Lung (tissue), 11 donors: ENCODE measurements at regions not wholly inside any gene's neighbourhood (a gene's known extent, or its start where the extent isn't known, plus 50 kb on each side); places are given as distances from the start of the nearest gene placed in this dataset.
"Not testable (repeated sequence)": the region's sequence is repeated elsewhere in the genome, so short reads cannot be mapped to it uniquely, and the experiment has no call there.

Experiments
- ATAC-seq: fragments of 200-7000 bp; cut with Tn5 transposase; one replicate; pipeline ENCODE4 v1.9.1; 2020; ENCODE audit warnings: moderate number of reproducible peaks; ENCODE audit not compliant: insufficient read depth, low FRiP score
- DNase-seq, 3 donors: peaks; one replicate each; pipeline ENCODE4 v3.0.0-alpha.2; 2013 to 2017
- H3K27ac ChIP-seq, 2 donors: one replicate each; pipeline ENCODE4 v1.5.1; 2013; ENCODE audit warnings: mild to moderate bottlenecking in 2 of 2, moderate library complexity in 2 of 2, control low read depth in 1 of 2, inconsistent platforms in 1 of 2, low read depth in 1 of 2, low read length in 1 of 2
- H3K27me3 ChIP-seq, 3 donors: one replicate each; pipeline ENCODE4 v1.5.1; 2013; ENCODE audit warnings: low read length in 2 of 3; ENCODE audit not compliant: control insufficient read depth in 3 of 3, insufficient read depth in 3 of 3
- H3K36me3 ChIP-seq, 4 donors: one replicate each; pipeline ENCODE4 v1.5.1; 2013; ENCODE audit warnings: low read length in 4 of 4, mild to moderate bottlenecking in 1 of 4, moderate library complexity in 1 of 4; ENCODE audit not compliant: control insufficient read depth in 4 of 4, insufficient read depth in 4 of 4
- H3K4me1 ChIP-seq, 5 donors: one replicate each; pipeline ENCODE4 v1.5.1; 2013; ENCODE audit warnings: low read length in 5 of 5, mild to moderate bottlenecking in 2 of 5, moderate library complexity in 1 of 5; ENCODE audit not compliant: control insufficient read depth in 5 of 5, insufficient read depth in 5 of 5
- H3K4me3 ChIP-seq: one replicate; pipeline ENCODE4 v1.5.1; 2013; ENCODE audit warnings: mild to moderate bottlenecking, control low read depth, moderate library complexity
- H3K9ac ChIP-seq, 2 donors: one replicate each; pipeline ENCODE4 v1.5.1; 2013; ENCODE audit warnings: low read length in 2 of 2, control low read depth in 1 of 2; ENCODE audit not compliant: insufficient read depth in 1 of 2
- H3K9me3 ChIP-seq, 4 donors: one replicate each; pipeline ENCODE4 v1.5.1; 2013; ENCODE audit warnings: low read length in 3 of 4, mild to moderate bottlenecking in 1 of 4, moderate library complexity in 1 of 4; ENCODE audit not compliant: control insufficient read depth in 4 of 4, insufficient read depth in 3 of 4
- WGBS, 2 donors: extraction: QIAGEN DNeasy Blood & Tissue Kit; methylation state at CpG; one replicate each; pipeline ENCODE4 v1.1.7; 2013; 5-methylcytosine and 5-hydroxymethylcytosine counted together
- TF ChIP-seq, protein P1 (sequence below): IDR thresholded peaks from 2 replicates; pipeline ENCODE4 v1.5.1; 2012; ENCODE audit warnings: mild to moderate bottlenecking; ENCODE audit errors: control extremely low read depth, extremely low read depth
- donor health status: control.
- donor health status: control.
- donor health status: Bipolar disorder and iron deficiency.
- donor health status: healthy.
- donor health status: DM: yes; HTN: yes; CAD: no.

- Histone ChIP-seq H3K9ac (no peak overlapping the region), H3K4me3 (no peak overlapping the region), H3K27me3 (no peaks in the 10 kb centered on the region), H3K27ac (no peak overlapping the region), H3K36me3 (no peaks in the 10 kb centered on the region), H3K9me3 (peaks cover 0 to 2% (median 0%) of the 10 kb centered on the region in 4 donors), H3K4me1 (no peaks in the 10 kb centered on the region)
- TF ChIP-seq, protein P1, sequence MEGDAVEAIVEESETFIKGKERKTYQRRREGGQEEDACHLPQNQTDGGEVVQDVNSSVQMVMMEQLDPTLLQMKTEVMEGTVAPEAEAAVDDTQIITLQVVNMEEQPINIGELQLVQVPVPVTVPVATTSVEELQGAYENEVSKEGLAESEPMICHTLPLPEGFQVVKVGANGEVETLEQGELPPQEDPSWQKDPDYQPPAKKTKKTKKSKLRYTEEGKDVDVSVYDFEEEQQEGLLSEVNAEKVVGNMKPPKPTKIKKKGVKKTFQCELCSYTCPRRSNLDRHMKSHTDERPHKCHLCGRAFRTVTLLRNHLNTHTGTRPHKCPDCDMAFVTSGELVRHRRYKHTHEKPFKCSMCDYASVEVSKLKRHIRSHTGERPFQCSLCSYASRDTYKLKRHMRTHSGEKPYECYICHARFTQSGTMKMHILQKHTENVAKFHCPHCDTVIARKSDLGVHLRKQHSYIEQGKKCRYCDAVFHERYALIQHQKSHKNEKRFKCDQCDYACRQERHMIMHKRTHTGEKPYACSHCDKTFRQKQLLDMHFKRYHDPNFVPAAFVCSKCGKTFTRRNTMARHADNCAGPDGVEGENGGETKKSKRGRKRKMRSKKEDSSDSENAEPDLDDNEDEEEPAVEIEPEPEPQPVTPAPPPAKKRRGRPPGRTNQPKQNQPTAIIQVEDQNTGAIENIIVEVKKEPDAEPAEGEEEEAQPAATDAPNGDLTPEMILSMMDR = no peak
- DNase-seq (peak in 1 of 3 donors; percentile 11), ATAC-seq (no peak)
- WGBS, 2 donors = 73 to 79% methylated on average over 2 of the region's 2 CpGs
Observed at GRCh38 chr11:109062445-109062844, 359.5 kb upstream of the C11orf87 start.

DNA sequence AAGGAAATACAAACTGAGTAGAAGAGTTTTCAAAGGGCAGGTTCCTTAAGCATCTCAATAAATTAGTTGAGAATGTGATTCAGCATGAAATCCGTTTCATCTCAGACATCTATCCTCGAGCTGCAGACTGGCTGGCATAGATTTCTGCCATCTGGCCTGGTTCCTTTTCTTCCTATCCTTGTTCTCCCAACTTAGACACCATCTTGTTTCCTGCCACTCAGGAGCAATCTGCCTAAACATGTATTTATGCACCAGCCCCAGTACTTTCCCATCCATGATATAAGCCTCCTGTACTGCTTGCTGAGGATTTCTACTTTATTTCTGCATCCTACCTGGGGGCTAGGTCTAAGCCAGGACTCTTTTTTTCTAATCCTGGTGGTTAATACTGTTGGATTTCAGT is 359.1 kb upstream of the C11orf87 start:
- TF ChIP-seq, protein P1 = no peak
- ATAC-seq = no peak
- no peaks in the 10 kb centered on the region for H3K4me1 ChIP-seq
- H3K9ac ChIP-seq = no peak overlapping the region
- H3K27ac ChIP-seq = no peak overlapping the region
- no peak for DNase-seq
- peaks cover 0 to 2% (median 0%) of the 10 kb centered on the region in 4 donors for H3K9me3 ChIP-seq
- WGBS, 2 donors = 79 to 84% methylated on average over 2 of the region's 2 CpGs
- no peak overlapping the region for H3K4me3 ChIP-seq
- H3K36me3 ChIP-seq = no peaks in the 10 kb centered on the region
- H3K27me3 ChIP-seq = no peaks in the 10 kb centered on the region

GRCh38 chr11:109064618-109065311 is 357.2 kb upstream of the C11orf87 start:
- 71 to 88% methylated on average over 5 of the region's 5 CpGs for WGBS, 2 donors
- not testable (repeated sequence) for H3K27ac ChIP-seq, H3K36me3 ChIP-seq, DNase-seq, H3K4me1 ChIP-seq, H3K9ac ChIP-seq, H3K9me3 ChIP-seq, ATAC-seq, H3K4me3 ChIP-seq, H3K27me3 ChIP-seq

DNA sequence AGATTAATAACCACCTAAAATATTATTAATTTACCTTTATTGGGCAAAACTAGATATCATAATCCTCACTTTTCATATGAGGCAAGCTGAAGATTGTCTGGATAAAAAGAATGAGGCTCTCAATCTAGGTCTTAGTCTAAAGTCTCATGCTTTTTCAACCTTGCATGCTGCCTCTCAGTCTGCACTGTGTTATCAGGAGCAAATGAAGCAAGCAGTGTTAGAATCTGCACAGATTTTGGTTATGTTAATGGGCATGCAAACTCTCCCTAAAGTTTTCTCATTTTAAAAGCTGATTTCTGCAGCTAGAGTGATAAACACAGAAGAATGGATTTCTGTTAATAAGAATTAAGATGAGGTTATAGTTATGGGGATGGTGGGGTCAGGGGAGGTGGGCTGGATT is 350.7 kb upstream of the C11orf87 start:
- no peak overlapping the region for H3K4me3 ChIP-seq
- peak overlapping the region in 1 of 2 donors; percentile 62 for H3K27ac ChIP-seq
- H3K9ac ChIP-seq = no peak overlapping the region
- no peaks in the 10 kb centered on the region for H3K36me3 ChIP-seq
- ATAC-seq (no peak), DNase-seq (no peak)
- no peaks in the 10 kb centered on the region for H3K27me3 ChIP-seq
- H3K9me3 ChIP-seq = peaks cover 0 to 7% (median 1%) of the 10 kb centered on the region in 4 donors
- TF ChIP-seq, protein P1 = no peak
- no peaks in the 10 kb centered on the region for H3K4me1 ChIP-seq
